Stimulated activated CD4-positive, alpha-beta T cell treated with anti-CD3 and anti-CD28 coated beads, Interleukin-4, amount 100 ng/mL, for 4 hours (primary cell): ENCODE measurements at regions not wholly inside any gene's neighbourhood (a gene's known extent, or its start where the extent isn't known, plus 50 kb on each side); places are given as distances from the start of the nearest gene placed in this dataset.
"Not testable (repeated sequence)": the region's sequence is repeated elsewhere in the genome, so short reads cannot be mapped to it uniquely, and the experiment has no call there.

Experiments used
- DNase-seq, 2 experiments: peaks; one replicate each; pipeline ENCODE4 v3.0.0-alpha.2; 2020

DNA sequence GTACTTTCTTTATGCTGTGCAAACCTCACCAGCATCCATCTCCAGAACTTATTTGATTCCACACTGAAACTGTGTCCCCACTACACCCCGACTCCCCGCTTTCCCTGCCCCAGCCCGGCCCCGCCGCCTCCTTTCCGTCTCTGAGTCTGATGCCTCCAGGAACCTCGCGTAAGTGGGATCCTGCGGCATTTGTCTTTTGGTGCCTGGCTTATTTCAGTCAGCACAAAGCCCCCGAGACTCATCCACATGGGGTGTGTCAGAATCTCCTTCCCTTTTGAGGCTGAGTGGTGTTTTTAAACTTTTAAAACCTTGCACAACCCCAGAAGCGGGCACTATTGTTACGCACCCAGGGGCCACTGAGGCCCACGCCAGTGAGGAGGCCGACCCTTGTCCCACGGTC lies 214.4 kb downstream of the BANP start:
- DNase-seq = not testable (repeated sequence)

DNA sequence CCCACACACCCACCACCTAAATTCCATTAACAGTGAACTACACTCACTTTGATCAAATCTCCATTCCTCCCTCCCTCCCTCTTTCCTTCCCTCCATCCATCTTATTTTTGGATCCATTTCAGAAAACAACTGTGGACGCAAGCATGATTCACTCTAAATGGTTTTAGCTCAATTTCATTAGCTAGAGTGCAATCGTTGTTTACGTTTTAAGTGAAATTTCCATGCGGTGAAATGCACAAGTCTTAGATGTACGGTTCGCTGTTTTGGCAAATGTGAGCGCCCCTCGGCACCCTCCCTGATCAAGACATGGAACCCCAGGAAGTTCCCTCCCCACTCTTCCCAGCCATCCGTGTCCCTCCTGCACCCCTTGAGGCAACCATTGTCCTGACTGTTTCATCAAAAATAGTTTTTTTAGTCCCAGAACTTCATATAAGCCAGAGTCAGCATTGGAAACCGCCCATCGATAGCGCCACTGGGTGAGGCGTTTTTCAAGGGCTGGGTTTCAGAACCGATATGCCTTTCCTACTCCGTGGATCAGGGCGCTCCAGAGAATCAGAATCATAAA lies 215.1 kb downstream of the BANP start:
- not testable (repeated sequence) for DNase-seq

GRCh38 chr16:88167798-88168556 lies 214.8 kb upstream of the ZNF469 start:
- not testable (repeated sequence) for DNase-seq

DNA sequence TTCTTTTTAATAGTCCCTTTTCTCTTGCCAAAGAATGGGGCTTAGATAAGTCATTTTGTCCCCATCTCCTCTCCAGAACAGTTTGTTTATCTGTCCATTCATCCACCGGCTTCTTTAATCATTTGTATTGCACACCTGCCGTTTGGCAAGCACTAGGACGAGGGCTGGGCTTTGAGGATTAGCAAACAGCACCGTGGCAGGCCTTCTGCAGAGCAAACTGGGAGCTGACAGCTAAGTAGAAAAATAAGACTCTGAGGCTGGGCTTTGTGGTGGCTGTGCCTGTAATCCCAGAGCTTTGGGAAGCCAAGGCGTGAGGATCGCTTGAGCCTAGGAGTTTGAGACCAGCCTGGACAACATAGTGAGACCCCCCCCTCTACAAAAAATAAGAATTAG lies 214.2 kb upstream of the ZNF469 start:
- DNase-seq = not testable (repeated sequence)

GRCh38 chr16:88169136-88169830 lies 213.5 kb upstream of the ZNF469 start:
- DNase-seq = not testable (repeated sequence)

DNA sequence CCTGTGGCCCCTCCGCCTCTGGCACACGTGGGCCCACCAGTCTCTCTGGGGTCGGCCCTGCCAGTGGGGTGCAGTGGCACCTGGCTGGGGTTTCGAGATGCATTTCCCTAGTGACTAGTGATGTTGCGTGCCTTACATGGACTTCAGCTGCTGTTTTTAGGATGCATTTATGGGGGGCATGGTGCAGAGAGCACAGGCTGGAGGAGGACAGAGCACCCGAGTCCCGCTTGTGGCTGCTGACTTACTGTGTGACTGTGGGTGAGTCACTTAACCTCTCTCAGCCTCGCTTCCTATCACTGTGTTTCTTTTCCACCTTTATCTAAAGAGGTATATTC lies 213.0 kb upstream of the ZNF469 start:
- not testable (repeated sequence) for DNase-seq

DNA sequence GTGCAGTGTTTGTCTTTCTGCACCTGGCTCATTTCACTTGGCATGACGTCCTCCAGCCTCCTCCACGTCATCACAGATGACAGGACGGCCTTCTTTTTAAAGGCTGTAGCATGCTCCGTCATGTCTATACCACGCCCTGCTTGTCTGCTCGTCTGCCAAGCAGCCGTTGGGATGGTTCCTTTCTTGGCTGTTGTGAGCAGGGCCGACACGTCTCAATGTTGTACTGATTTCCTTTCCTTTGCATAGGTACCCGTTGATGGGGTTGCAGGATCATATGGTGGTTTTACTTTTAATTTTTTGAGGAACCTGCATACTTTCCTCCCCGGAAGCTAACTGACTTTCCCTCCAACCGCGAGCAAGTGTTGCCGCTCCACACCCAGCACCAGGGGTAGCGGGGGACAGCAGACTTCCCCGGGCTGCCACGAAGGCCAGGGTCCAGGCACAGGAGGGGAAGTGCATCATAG lies 212.2 kb upstream of the ZNF469 start:
- no peak for DNase-seq

DNA sequence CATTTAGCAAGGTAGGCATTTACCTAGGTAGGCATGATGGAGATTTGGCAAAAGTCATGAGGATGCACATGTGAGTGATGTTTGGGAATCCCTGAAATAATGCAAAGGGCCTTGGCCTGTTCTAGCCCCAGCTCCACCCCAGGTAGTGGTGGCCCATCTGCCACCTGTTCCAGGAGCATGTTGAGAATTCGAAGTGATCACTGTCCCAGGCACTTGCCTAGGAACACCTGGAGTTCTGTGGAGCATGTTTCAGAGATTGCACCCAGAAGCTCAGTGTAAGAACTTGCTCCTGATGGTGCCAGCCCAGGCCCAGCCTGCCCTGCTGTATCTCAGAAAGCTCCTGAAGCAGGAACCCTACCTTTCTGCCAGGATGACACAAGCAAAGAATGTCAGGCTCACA lies 211.6 kb upstream of the ZNF469 start:
- DNase-seq = not testable (repeated sequence)

DNA sequence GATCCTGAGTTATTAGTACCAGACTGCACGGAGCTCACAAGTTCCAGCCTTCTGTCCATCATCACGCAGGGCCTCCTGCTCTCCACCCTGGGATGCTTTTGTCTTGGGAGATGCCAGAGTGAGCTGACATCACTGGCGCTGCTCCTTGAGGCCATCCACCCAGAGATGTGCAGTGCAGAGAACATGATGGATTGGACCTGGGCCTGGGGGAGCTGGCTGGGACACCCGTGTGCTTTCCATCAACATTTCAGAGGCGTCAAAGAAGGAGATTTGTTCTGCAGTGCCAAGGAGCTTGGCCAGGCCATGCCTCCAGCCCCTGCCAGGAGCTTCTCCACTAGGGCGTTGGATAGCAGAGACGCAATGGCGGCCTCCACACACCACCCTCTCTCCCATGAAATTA lies 206.6 kb upstream of the ZNF469 start:
- not testable (repeated sequence) for DNase-seq

GRCh38 chr16:88176591-88177180 lies 206.1 kb upstream of the ZNF469 start:
- DNase-seq = not testable (repeated sequence)

DNA sequence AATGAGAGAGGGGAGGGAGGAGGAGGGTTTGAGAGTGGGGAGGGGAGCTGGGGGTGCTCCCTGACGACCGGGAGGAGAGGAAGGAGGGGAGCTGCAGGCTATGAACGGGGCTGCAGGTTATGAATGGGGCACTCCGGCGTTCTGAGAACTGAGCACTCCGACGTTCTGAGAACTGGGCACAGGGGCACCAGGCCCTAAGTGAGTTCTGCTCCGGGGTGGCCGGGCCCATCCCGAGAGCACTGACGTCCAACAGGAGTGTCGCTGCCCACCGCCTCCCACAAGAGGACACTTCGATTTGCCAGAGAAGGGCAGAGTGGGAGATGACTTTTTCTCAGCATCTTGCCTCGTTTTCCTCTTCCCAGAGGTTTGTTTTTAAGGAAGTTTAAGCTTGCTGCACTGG lies 204.5 kb upstream of the ZNF469 start:
- DNase-seq = not testable (repeated sequence)

- DNase-seq = not testable (repeated sequence)
Measured at GRCh38 chr16:88178896-88179295, 203.9 kb upstream of the ZNF469 start.

DNA sequence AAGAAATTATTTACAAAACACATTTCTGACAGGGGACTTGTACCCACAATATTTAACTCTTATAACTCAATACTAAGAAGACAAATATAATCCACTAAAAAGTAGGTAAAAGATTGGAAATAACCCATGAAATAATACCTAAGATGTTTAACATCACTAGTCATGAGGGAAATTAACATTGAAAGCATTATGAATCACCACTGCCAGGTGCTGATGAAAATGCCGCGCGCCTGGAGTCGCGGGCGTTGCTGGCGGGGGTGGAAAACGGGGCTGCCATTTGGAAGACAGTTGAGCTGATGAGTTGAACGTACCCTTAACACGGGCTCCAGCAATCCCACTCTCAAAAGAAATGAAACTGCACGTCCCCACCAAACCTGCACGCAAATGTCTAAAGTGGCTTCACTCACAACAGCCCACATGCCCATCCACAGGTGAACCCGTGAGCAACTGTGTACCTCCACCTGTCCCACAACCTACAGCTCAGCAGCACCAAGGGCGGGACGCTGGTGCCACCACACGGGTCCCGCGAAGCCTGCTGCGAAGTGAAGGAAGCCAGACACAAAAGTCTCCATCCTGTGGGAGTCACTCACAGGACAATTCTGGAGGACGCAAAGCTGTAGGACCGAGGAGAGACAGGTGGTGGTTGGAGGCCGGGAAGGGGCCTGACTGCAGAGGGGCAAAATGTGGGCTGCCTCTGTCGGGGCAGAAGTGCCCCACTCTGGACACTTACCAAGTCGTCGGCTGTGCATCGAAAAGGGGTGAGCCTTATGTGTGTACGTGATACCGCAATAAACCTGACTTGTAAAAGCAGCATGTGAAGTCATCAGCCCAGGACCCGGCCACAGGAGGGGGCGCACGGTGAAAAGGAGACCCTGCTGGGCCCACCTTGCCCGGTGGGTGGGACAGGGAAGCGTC lies 199.5 kb upstream of the ZNF469 start:
- not testable (repeated sequence) for DNase-seq

DNA sequence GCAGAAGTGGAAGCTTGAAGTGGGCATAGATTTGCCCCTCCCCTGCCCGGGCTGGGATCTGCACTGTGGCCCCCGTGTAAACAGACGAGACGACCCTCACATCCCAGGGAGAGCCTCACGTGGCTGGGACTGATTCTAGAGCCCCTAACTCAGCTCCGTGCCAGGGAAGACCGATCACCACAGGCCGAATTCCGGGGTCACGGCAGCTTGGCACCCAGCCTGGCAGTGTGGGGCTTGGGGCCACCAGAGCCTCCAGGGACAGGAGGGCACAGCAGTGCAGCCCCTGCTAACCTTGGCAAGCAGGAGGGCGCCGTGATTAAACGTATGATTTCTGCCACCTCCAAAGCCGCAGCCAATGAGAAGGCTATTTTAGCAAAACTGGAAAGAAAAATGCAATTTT lies 198.7 kb upstream of the ZNF469 start:
- DNase-seq = not testable (repeated sequence)

- not testable (repeated sequence) for DNase-seq
Measured at GRCh38 chr16:88184566-88185355, 198.0 kb upstream of the ZNF469 start.

GRCh38 chr16:88185406-88185805 lies 197.4 kb upstream of the ZNF469 start:
- not testable (repeated sequence) for DNase-seq

DNA sequence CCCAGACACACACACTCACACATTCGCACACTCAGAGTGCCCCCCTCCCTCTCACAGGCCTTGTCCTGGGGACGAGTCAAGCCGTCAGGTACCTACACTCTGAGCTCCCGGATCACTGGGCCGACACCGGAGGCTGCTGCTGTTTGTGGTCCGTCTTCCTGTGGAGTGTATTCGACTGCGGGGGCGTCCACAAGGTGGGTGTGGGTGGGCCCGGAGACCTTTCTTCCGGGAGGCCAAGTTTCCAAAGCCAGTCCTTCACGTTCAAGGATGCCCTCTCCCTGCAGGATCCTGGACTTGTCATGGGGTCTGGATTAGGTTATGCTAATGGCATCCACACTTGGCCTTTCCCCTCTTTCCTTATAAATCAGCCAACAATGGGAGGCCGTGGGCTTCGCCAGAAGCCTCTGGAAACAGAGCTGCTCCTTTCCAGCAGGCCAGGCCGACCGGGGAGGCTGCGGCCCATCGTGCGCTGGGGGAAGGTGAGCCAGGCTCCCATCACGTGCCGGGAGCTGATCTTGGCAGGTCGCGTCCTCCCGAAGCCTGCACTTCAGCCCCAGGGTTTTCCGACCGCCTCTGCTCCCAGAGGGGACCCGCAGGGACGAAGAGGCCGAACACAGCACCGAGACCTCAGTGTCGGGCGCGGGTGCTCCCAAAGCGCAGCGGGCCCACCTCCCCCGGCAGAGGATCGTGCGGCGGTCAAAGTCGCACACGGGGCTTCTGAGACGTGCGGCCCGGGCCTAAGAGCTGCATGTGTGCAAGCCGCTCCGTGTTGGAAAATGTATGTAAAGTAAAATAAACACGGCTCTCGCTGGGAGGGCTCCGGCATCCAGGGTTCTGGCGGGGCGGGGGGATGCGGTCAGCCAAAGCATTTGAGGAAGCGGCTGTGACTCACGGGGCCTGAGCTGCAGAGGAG lies 196.5 kb upstream of the ZNF469 start:
- DNase-seq = not testable (repeated sequence)

- DNase-seq = not testable (repeated sequence)
Measured at GRCh38 chr16:88186889-88187870, 195.6 kb upstream of the ZNF469 start.
